Activated CD8-positive, alpha-beta memory T cell treated with anti-CD3 and anti-CD28 coated beads for 4 hours (primary cell): ENCODE measurements at regions not wholly inside any gene's neighbourhood (a gene's known extent, or its start where the extent isn't known, plus 50 kb on each side); places are given as distances from the start of the nearest gene placed in this dataset.

Experiments used
- DNase-seq, 2 donors: peaks; one replicate each; pipeline ENCODE4 v3.0.0-alpha.2; 2020; ENCODE audit warnings: low read depth in 2 of 2

- no peak for DNase-seq
These were observed 307.8 kb downstream of the CYP26B1 start for GRCh38 chr2:71839826-71840225.

GRCh38 chr2:71834796-71835195 lies 312.9 kb downstream of the CYP26B1 start:
- DNase-seq, result no peak

GRCh38 chr2:71833855-71834560 lies 313.7 kb downstream of the CYP26B1 start:
- DNase-seq, result no peak

- no peak for DNase-seq
These were observed 314.4 kb downstream of the CYP26B1 start for GRCh38 chr2:71833272-71833671.

- no peak for DNase-seq
These were observed 314.8 kb downstream of the CYP26B1 start for GRCh38 chr2:71832844-71833243.

- no peak for DNase-seq
These were observed 315.3 kb downstream of the CYP26B1 start for GRCh38 chr2:71832388-71832787.

GRCh38 chr2:71831193-71831577 lies 316.5 kb downstream of the CYP26B1 start:
- DNase-seq, result no peak

- DNase-seq, result no peak
These were observed 317.0 kb downstream of the CYP26B1 start for GRCh38 chr2:71830497-71831192.

- no peak for DNase-seq
These were observed 318.7 kb downstream of the CYP26B1 start for GRCh38 chr2:71829008-71829407.

- DNase-seq, result no peak
These were observed 319.7 kb downstream of the CYP26B1 start for GRCh38 chr2:71827973-71828372.

GRCh38 chr2:71827524-71827901 lies 320.1 kb downstream of the CYP26B1 start:
- no peak for DNase-seq

- no peak for DNase-seq
These were observed 320.7 kb downstream of the CYP26B1 start for GRCh38 chr2:71826826-71827523.

- no peak for DNase-seq
These were observed 321.4 kb downstream of the CYP26B1 start for GRCh38 chr2:71826299-71826698.

- no peak for DNase-seq
These were observed 323.2 kb downstream of the CYP26B1 start for GRCh38 chr2:71824436-71824835.

GRCh38 chr2:71823526-71823925 lies 324.1 kb downstream of the CYP26B1 start:
- DNase-seq, result no peak

GRCh38 chr2:71822463-71822862 lies 325.2 kb downstream of the CYP26B1 start:
- no peak for DNase-seq

- DNase-seq, result no peak
These were observed 325.8 kb downstream of the CYP26B1 start for GRCh38 chr2:71821856-71822255.

- no peak for DNase-seq
These were observed 330.8 kb downstream of the CYP26B1 start for GRCh38 chr2:71816815-71817214.

- DNase-seq, result no peak
These were observed 331.8 kb downstream of the CYP26B1 start for GRCh38 chr2:71815701-71816474.

- no peak for DNase-seq
These were observed 332.8 kb downstream of the CYP26B1 start for GRCh38 chr2:71814885-71815284.

GRCh38 chr2:71813807-71814470 lies 333.7 kb downstream of the CYP26B1 start:
- no peak for DNase-seq

GRCh38 chr2:71813315-71813714 lies 334.3 kb downstream of the CYP26B1 start:
- DNase-seq, result no peak
